ENCODE measurements at regions not wholly inside any gene's neighbourhood (a gene's known extent, or its start where the extent isn't known, plus 50 kb on each side); places are given as distances from the start of the nearest gene placed in this dataset.
"Not testable (repeated sequence)": the region's sequence is repeated elsewhere in the genome, so short reads cannot be mapped to it uniquely, and the experiment has no call there.

GRCh38 chr12:85394809-85395208, 114.8 kb downstream of the ALX1 start:
- DNase-seq (ENCODE audit: low spot score): no peak
- Mint-ChIP-seq H3K27me3 (ENCODE audit: low read depth) (no peaks in the 10 kb centered on the region), H3K4me3 (no peak overlapping the region), H3K27ac (no peak overlapping the region), H3K9me3 (no peaks in the 10 kb centered on the region), H3K36me3 (ENCODE audit: low read depth) (no peaks in the 10 kb centered on the region), H3K4me1 (ENCODE audit: low read depth) (no peaks in the 10 kb centered on the region)

DNA sequence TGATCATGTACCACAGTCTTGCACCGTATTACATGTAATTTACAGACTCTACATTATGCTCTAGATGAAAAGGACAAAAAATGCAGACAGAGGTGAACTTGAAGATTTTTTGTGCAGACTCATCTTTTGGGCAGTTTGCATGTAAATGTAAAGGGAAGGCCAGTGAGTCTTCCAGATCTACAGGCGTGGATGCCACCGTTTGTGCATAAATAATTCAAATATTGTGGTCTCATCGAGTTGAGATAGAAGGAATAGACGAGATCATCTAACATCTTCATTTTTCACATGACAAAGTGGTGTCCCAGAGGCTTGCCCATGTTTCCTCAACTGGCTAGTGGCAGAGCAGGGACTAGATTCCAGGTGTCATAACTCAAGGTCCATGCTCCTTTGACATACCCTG, 125.2 kb downstream of the ALX1 start:
- no peaks in the 10 kb centered on the region for H3K4me1 Mint-ChIP-seq (ENCODE audit: low read depth)
- DNase-seq (ENCODE audit: low spot score): no peak
- no peak overlapping the region for H3K4me3 Mint-ChIP-seq
- H3K36me3 Mint-ChIP-seq (ENCODE audit: low read depth): no peaks in the 10 kb centered on the region
- no peaks in the 10 kb centered on the region for H3K27me3 Mint-ChIP-seq (ENCODE audit: low read depth)
- no peaks in the 10 kb centered on the region for H3K9me3 Mint-ChIP-seq
- no peak overlapping the region for H3K27ac Mint-ChIP-seq

DNA sequence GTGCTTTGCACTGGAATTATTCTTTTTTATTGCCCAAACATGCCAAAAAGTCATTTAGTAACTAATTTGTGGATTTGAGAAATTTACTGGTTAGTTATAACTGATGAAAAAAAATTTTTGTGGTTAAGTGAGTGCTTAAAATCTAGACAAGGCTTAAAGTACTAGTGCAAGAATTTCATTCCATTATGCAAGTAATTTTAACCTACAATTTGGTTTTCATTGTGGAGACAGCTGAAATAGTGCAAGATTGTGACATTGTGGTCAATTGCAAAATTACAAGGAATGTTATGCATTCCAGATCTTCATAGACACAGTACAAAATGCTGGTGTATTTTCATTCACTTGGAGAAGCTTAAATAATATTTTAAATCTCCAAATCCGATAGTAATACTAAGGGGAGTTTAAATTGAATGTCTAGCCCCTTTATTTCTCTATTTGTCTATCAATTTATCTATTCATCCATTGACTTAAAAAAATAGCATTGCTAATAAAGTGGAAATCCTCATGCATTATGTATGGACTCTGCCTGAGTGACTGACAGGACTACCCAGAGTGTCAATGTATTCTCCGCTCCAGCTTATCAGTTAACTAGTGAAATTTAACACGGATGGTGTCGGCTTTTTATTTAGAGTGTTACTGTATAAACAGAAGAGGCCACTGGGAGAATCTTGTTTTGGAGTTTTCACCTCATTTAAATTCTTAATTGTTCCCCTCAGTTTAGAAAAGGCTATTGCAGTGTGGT, 125.9 kb downstream of the ALX1 start:
- Mint-ChIP-seq H3K4me1 (ENCODE audit: low read depth) (no peaks in the 10 kb centered on the region), H3K9me3 (no peaks in the 10 kb centered on the region), H3K36me3 (ENCODE audit: low read depth) (no peaks in the 10 kb centered on the region), H3K27me3 (ENCODE audit: low read depth) (no peaks in the 10 kb centered on the region), H3K27ac (no peak overlapping the region), H3K4me3 (no peak overlapping the region)
- no peak for DNase-seq (ENCODE audit: low spot score)

DNA sequence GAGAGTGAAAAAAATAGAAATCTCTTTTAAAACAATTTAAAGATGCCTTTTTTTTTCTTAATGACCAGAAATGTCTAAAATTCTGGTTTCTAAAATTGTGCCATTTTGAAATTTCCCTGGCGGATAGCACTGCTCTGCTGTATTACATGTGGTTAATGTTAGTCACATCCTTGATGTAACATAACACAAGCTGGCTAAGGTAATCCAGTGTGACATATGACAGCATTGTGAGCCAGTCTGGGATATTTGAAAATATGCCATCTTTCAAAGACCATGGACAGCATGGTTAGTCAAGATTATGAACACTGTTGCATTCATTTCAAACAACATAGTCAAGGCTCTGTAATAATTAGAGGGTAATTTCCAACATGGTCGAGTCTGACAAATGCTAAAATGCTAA, 133.2 kb downstream of the ALX1 start:
- H3K27ac Mint-ChIP-seq: no peak overlapping the region
- no peaks in the 10 kb centered on the region for H3K4me1 Mint-ChIP-seq (ENCODE audit: low read depth)
- H3K27me3 Mint-ChIP-seq (ENCODE audit: low read depth): no peaks in the 10 kb centered on the region
- DNase-seq (ENCODE audit: low spot score): no peak
- no peaks in the 10 kb centered on the region for H3K36me3 Mint-ChIP-seq (ENCODE audit: low read depth)
- H3K9me3 Mint-ChIP-seq: no peaks in the 10 kb centered on the region
- no peak overlapping the region for H3K4me3 Mint-ChIP-seq

GRCh38 chr12:85422762-85423161, 142.7 kb downstream of the ALX1 start:
- no peak overlapping the region for H3K27ac Mint-ChIP-seq
- no peaks in the 10 kb centered on the region for H3K36me3 Mint-ChIP-seq (ENCODE audit: low read depth)
- no peaks in the 10 kb centered on the region for H3K4me1 Mint-ChIP-seq (ENCODE audit: low read depth)
- DNase-seq (ENCODE audit: low spot score): no peak
- no peaks in the 10 kb centered on the region for H3K9me3 Mint-ChIP-seq
- no peak overlapping the region for H3K4me3 Mint-ChIP-seq
- no peaks in the 10 kb centered on the region for H3K27me3 Mint-ChIP-seq (ENCODE audit: low read depth)

DNA sequence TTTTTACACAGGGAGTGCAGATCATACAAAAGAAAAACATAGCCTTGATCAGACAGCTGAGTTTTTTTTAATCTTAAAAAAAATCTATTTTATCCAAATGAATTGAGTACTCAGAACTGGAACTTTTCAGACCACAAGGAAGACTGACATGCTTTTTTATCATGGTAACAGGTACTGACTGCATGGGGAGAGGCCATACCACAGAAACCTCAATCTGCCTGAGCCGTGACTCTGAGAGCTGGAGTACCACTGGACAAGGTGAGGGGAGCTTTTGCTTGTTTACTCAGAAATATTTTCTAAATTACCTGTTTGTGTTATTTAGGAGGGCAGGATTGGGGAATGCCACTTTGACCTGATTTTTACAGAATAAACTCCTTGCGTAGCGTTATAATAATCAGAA, 143.9 kb downstream of the ALX1 start:
- Mint-ChIP-seq H3K27ac (no peak overlapping the region), H3K9me3 (no peaks in the 10 kb centered on the region), H3K4me3 (no peak overlapping the region), H3K36me3 (ENCODE audit: low read depth) (no peaks in the 10 kb centered on the region), H3K27me3 (ENCODE audit: low read depth) (no peaks in the 10 kb centered on the region), H3K4me1 (ENCODE audit: low read depth) (no peaks in the 10 kb centered on the region)
- no peak for DNase-seq (ENCODE audit: low spot score)

DNA sequence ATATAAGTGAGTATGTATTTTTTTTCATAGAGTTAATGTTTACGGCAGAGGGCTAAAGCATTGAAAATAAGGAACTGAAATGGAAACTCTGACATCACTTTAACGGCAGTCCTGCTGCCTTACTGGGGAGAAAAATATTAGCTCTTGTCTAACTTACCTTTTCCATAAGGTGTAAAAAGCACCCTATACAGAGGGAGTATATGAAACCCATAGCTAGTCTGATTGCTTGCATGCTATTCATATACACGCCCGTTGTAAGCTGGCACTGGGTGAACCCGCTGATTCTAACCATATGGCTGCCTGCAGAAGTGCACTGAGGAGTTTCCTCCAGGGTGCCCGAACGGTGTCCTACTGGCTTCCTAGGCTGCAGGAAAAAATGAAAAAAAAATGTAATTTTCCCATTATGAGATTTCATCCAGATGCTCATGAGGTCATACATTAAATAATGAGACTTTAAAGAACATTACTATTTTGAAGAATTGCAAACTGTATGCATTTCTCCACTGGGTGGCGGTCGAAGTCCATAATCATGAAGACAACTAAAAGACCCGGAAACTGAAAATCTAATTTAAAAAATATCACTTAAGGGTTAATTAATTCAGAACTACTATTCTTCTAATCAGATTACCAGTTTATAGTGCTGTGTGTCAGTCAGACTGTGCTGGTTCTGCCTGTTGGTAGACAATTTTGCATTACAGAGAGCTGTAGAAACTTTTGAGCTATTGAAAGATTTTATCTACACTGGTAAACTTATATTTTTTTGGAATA, 144.7 kb downstream of the ALX1 start:
- DNase-seq (ENCODE audit: low spot score): no peak
- H3K4me3 Mint-ChIP-seq: no peak overlapping the region

DNA sequence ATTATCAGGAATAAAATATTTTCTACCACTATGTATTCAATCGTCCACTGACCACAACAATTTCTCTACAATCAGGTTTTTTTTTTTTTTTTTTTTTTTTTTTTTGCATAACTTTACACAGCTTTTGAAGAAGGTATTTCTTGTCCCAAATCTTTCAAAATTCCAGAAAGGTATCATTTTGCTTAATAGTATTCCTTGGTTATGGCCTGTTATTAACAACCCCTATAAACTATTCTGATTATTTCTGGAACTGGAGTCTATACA, 145.3 kb downstream of the ALX1 start:
- no peaks in the 10 kb centered on the region for H3K4me1 Mint-ChIP-seq (ENCODE audit: low read depth)
- DNase-seq (ENCODE audit: low spot score): no peak
- H3K27me3 Mint-ChIP-seq (ENCODE audit: low read depth): no peaks in the 10 kb centered on the region
- no peaks in the 10 kb centered on the region for H3K9me3 Mint-ChIP-seq
- no peak overlapping the region for H3K27ac Mint-ChIP-seq
- H3K4me3 Mint-ChIP-seq: no peak overlapping the region
- no peaks in the 10 kb centered on the region for H3K36me3 Mint-ChIP-seq (ENCODE audit: low read depth)

More for the DNA sequence above, 144.7 kb downstream of the ALX1 start:
- Mint-ChIP-seq H3K9me3 (no peaks in the 10 kb centered on the region), H3K36me3 (ENCODE audit: low read depth) (no peaks in the 10 kb centered on the region), H3K27me3 (ENCODE audit: low read depth) (no peaks in the 10 kb centered on the region), H3K4me1 (ENCODE audit: low read depth) (no peaks in the 10 kb centered on the region), H3K27ac (no peak overlapping the region)

DNA sequence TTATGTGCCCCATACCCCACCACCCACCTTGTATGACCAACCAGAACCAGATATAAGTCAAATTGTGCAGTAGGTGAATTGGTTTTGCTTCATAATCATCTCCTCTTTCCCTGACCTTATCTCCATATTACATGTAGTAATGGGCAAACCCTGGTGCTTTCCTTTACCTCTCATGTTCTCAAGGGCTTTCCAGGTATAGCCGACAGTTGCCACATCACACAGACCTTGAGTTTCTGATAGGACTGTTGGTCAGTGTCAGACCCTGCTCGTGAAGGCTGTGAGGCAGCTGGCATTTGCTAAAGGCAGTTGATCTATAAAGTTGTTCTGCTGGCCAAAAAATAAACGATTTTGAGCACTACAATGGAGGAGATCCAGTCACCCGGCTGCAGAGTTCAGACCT, 145.9 kb downstream of the ALX1 start:
- no peaks in the 10 kb centered on the region for H3K27me3 Mint-ChIP-seq (ENCODE audit: low read depth)
- no peaks in the 10 kb centered on the region for H3K4me1 Mint-ChIP-seq (ENCODE audit: low read depth)
- H3K4me3 Mint-ChIP-seq: no peak overlapping the region
- no peak overlapping the region for H3K27ac Mint-ChIP-seq
- no peak for DNase-seq (ENCODE audit: low spot score)
- H3K9me3 Mint-ChIP-seq: no peaks in the 10 kb centered on the region
- H3K36me3 Mint-ChIP-seq (ENCODE audit: low read depth): no peaks in the 10 kb centered on the region

DNA sequence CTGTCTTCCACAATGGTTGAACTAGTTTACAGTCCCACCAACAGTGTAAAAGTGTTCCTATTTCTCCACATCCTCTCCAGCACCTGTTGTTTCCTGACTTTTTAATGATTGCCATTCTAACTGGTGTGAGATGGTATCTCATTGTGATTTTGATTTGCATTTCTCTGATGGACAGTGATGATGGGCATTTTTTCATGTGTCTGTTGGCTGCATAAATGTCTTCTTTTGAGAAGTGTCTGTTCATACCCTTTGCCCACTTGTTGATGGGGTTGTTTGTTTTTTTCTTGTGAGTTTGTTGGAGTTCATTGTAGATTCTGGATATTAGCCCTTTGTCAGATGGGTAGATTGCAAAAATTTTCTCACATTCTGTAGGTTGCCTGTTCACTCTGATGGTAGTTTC, 153.1 kb downstream of the ALX1 start:
- not testable (repeated sequence) for H3K36me3 Mint-ChIP-seq (ENCODE audit: low read depth); H3K9me3 Mint-ChIP-seq; H3K4me1 Mint-ChIP-seq (ENCODE audit: low read depth); H3K27me3 Mint-ChIP-seq (ENCODE audit: low read depth); H3K4me3 Mint-ChIP-seq; DNase-seq (ENCODE audit: low spot score); H3K27ac Mint-ChIP-seq

GRCh38 chr12:85440271-85440670, 160.3 kb downstream of the ALX1 start:
- Mint-ChIP-seq H3K9me3 (no peaks in the 10 kb centered on the region), H3K4me3 (no peak overlapping the region), H3K4me1 (ENCODE audit: low read depth) (no peaks in the 10 kb centered on the region), H3K36me3 (ENCODE audit: low read depth) (no peaks in the 10 kb centered on the region), H3K27me3 (ENCODE audit: low read depth) (no peaks in the 10 kb centered on the region), H3K27ac (no peak overlapping the region)
- no peak for DNase-seq (ENCODE audit: low spot score)

DNA sequence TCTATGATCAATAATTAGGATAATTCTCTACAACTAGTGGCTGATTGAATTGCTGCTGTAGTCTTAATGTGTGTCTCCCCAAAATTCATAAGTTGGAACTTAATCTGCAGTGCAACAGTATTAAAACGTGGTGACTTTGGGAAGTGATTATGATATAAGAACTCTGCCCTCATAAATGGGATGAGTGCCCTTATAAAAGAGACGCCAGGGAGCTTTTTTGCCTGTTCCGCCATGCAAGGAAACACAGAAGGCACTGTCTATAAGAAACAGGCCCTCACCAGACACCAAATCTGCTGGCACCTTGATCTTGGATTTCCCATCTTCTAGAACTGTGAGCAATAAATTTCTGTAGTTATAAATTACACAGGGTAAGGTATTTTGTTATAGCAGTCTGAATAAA, 161.0 kb downstream of the ALX1 start:
- Mint-ChIP-seq H3K4me1 (ENCODE audit: low read depth) (no peaks in the 10 kb centered on the region), H3K4me3 (no peak overlapping the region), H3K27ac (no peak overlapping the region), H3K36me3 (ENCODE audit: low read depth) (no peaks in the 10 kb centered on the region), H3K9me3 (no peaks in the 10 kb centered on the region), H3K27me3 (ENCODE audit: low read depth) (no peaks in the 10 kb centered on the region)
- DNase-seq (ENCODE audit: low spot score): no peak

- H3K27ac Mint-ChIP-seq: no peak overlapping the region
- DNase-seq (ENCODE audit: low spot score): no peak
- no peaks in the 10 kb centered on the region for H3K4me1 Mint-ChIP-seq (ENCODE audit: low read depth)
- H3K27me3 Mint-ChIP-seq (ENCODE audit: low read depth): no peaks in the 10 kb centered on the region
- no peaks in the 10 kb centered on the region for H3K9me3 Mint-ChIP-seq
- no peak overlapping the region for H3K4me3 Mint-ChIP-seq
- H3K36me3 Mint-ChIP-seq (ENCODE audit: low read depth): no peaks in the 10 kb centered on the region
Measured at GRCh38 chr12:85441741-85442140, 161.7 kb downstream of the ALX1 start.

DNA sequence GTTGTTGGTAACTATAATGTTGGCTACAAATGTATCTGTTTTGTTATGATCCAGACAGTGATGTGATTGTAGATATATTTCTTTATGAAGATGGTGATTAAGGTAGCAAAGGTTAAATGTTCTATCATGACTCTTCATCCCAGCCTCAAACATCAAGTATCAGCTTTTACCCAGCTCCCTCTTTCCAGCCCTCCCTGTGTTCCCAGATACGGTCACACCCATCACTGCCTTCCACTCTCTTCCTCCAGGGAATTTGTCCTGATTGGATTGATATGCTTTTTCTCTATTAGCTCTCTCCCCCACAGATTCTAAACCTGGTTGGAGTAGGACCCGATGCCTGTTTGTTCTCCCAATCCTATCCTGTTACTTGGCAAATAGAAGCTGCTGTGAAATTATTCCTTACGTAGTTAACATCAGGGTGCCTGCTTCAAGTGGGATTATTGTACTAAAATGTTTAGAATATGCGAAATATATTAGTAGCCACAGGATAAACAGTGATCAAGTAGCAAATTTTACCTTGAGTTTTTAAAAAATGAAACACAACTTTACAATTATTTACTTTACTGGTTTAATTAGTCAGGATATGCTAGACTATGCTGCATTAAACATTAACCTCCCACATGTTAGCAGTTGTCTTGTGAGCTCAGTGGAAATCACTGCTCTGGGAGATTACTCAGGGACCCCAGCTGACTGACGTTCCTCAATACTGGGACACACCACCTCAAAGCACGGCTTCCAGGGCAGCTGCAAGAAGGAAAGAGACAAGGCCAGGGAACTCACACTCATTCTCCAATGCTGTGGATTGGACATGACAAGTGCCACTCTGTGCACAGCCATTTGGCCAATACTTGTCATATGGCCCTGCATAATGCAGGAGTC, 165.3 kb downstream of the ALX1 start:
- no peak overlapping the region for H3K27ac Mint-ChIP-seq
- H3K4me1 Mint-ChIP-seq (ENCODE audit: low read depth): no peaks in the 10 kb centered on the region
- no peaks in the 10 kb centered on the region for H3K9me3 Mint-ChIP-seq
- no peaks in the 10 kb centered on the region for H3K27me3 Mint-ChIP-seq (ENCODE audit: low read depth)
- DNase-seq (ENCODE audit: low spot score): no peak
- H3K36me3 Mint-ChIP-seq (ENCODE audit: low read depth): no peaks in the 10 kb centered on the region
- no peak overlapping the region for H3K4me3 Mint-ChIP-seq

All from T-helper 2 cell treated with Interferon-gamma antibody and Interleukin-4, amounts not matched to agents 5 μg/mL and 100 μg/mL, for 36 hours (primary cell).